ENCODE measurements at regions not wholly inside any gene's neighbourhood (a gene's known extent, or its start where the extent isn't known, plus 50 kb on each side); places are given as distances from the start of the nearest gene placed in this dataset.

DNA sequence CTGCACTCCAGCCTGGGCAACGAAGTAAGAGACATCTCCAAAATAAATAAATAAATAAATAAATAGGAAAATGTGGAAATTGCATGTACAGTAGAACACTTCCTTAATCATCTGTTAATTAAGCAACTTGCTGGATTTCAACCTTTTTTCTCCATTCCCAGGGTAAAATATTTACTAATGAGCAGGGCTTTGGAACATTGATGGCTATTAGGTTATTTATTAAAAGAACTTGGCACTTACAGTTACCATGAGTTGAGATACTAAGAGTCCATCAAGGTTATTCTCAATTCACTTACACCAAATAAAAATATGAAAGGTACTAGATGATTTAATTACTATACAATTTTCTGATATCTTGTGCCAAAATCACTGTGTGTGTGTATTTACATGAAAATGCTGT, 607.1 kb downstream of the PCDH18 start:
- DNase-seq (ENCODE audit: low spot score), result no peak

DNA sequence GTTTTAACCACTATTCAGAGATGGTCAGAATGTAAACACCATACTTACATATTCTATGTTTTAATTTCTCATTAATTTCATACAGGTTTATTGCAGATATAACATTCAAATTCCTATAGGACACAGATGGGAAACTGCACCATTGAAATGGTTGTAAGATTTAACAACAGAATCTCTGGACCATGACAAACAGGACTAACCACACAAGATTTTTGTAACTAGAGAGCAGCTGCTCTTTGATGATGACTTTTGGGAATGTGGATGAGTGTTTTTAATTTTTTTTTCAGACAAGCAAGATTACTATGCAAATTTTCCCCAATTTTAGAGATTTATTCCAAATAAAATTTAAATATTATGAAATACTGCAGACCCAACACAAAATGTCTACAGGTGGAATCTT, 610.2 kb downstream of the PCDH18 start:
- no peak for DNase-seq (ENCODE audit: low spot score)

DNA sequence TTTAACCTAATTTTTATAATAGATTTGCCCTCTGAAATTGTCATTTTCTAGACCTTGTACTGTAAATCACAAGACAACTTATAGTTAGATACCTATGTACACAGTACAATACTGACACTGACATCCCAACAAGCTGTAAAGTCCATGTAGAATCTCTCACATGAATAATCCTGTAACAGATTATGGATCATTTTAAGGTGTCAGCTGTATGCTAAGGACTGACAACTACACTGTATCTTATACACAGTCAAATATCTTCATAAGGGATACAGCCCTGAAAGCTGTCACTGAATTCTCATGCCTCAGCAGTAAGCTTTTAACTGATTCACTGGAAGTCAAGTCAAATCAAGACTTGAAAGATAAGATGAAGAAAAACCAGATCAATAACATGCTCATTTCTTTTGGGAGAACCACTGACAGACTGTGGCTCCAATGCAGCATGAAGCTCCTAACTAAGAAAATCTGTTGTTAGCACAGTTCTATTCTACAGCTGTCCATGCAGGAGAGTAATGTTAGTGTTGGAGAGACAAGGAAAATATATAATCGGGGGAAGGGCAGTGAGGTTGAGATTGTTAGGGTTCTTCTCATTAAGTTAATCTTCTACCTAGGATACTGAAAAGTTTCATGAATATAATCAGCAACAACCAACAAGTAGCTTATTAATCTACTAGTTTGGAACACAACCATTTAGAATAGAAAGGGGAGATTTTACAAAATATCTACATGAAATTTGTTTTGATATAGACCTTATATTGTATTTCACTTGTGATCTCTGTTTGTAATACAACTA, 612.0 kb downstream of the PCDH18 start:
- DNase-seq (ENCODE audit: low spot score), result no peak

DNA sequence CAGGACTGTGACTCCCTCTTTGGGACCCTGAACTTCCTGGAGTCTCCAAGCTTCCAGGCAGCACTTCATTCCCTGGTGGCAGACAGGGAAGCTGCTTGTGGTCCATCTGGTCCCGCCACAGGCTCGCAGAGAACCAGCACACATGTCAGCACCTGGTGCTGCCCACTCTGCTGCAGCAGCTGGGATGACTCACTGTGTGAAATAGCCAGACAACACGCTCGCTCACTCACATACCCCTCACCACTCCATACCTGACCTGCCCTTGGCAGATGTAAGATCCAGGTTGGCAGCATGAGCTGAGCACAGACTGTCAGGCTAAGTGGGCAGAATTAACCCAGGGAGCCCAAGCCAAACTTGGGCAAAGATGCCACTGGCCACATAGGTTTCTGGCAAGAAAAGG, 613.5 kb downstream of the PCDH18 start:
- no peak for DNase-seq (ENCODE audit: low spot score)

DNA sequence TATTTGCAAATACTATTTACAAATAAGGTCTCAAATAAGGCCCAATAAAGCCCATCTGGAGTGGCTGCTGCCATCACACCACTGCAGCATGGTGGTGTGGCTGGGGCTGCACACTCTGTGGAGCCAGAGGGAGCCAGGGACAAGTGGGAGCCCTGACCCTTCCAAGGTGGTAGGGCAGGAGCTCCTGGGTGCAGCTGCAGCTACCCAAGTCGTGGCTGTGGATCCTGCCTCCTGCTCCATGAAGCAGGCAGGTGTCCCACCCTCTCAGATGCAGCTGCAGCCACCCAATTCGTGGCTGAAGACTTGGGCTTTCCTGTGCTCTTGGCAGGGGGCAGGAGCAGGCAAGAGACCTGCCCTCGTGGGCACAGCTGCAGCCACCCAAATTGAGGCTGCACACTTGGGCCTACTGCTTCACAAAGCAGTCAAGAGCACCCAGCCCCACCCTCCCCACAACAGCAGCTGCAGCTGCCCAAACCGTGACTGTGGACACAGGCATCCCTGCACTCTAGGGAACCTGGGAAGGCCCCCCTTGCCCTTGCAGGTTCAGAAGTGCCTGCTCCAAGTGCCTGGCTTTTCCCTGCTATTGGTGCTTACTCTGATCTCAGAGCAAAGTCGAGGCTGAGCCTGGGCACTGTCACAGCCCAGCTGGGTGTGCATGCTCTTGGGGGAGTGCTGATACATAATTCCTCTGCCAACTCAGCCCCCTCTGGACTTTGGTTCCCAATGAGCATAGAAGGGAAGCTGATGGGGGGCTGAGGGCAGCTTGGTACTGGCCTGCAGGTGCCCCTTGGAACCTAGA, 614.8 kb downstream of the PCDH18 start:
- DNase-seq (ENCODE audit: low spot score), result no peak

DNA sequence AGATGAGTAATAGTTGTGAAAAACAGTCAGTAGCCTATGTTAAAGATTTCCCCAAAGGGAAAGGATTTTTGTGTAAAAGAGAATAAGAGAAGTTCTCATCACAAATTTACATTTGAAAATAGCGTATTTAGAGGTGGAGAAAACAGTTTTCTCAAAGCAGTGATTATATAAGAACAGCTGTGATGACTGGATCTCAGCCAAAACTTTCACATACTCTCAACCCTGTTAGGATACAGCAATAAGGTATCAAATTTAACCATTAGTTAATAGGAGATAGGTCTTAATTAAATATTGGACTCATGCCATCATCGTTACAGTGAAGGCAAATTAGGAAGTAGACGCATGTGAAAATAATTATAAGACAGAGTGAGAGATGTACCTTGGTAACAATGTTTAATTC, 622.7 kb downstream of the PCDH18 start:
- no peak for DNase-seq (ENCODE audit: low spot score)

DNA sequence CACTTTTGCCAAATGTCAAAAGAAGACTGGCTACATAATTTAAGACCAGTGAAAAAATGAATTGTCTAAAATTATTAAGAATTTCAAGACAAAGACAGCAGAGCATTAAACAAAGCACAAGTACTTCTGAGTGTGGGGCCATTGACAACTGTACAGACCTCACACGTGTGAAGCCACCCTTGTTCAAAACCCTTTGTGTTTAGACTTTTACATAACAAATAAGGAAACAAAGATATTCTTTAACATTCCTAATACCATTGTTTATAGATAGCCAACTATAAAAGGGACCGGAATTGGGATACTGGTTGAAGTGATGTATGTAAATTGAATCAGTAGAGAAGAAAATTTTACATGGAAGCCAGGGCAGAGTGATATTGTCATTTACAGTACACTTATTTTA, 624.2 kb downstream of the PCDH18 start:
- DNase-seq (ENCODE audit: low spot score), result no peak

DNA sequence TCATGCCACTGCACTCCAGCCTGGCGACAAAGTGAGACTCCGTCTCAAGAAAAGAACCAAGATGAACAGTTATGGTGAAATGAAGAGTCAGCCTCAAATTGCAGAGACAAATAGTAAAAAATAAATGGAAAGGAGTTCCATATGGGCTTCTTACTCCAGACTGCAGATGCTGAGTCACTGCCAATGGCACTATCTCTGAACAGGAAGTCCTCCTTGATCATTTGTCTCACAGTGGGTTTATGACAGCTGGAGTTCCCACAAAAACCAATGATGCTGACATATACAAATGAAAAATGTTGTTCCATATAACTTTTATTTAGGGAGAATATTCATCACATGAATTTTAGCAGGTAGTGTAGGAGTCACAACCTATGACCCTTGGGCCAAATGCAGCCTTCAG, 631.6 kb downstream of the PCDH18 start:
- no peak for DNase-seq (ENCODE audit: low spot score)

DNA sequence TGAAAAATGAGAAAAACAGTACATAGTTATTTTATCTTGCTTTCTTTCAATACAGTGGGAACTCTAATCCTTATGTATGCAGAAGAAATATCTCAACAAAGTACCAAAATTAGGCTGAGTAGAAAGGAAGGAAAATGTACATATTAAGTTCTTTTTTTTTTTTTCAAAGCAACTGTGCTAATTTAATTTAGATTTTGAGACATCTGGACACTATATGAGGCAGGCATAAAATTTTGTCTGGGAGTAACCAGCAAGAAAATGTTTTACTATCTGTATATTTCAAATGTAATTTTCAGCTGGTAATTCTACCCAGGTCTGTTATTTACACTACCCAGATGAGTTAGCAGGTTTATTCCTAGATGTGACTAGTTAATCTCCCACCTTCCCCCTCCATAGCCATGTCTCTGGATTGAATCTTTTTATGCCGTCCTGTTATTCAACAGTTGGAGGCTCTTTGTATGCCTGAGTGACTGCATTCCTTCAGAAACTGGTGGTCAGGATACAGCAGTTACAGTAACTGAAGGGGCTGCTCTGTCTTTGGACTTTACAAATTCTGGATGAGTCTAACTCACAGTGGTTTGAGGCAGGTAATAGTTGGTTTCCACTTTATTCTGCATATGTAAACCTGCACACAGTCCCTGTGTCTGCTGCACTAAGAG, 633.6 kb downstream of the PCDH18 start:
- DNase-seq (ENCODE audit: low spot score), result no peak

DNA sequence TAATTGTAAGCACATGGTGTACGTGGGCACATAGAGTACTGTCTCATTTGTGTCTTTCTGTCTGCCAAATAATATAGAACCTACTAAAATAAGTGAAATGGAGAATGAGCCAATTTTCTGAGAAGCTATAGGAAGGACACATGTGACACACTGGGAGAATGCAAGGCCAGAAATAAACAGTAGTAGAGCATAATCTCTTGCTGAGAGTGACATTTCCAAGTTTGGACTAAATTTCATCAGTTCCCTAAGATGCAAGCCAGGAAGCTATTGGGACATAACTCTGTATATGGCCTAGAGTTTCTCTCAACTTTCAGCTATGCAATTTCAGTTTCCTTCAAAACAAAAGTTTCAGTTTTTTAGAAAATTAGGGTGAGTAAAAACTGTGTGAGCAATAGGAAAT, 638.7 kb downstream of the PCDH18 start:
- no peak for DNase-seq (ENCODE audit: low spot score)

DNA sequence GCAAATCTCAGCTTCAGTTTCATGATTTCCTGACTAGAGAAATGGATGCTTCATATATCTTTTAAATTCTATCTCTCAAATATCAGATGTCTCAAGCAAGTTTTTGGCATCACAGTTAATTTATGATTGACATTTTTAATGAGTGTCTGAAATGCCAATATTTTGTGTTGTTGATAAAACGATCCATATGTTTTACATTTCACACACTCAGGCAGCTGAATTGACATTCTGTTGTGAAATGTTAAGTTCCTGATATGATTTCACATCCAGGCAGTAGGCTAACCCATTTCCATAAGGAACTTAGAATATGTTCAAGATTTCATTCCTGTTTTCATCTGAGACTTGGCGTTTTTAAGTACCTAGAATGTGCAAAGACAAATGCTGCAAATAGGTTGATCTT, 650.6 kb downstream of the PCDH18 start:
- DNase-seq (ENCODE audit: low spot score), result no peak

DNA sequence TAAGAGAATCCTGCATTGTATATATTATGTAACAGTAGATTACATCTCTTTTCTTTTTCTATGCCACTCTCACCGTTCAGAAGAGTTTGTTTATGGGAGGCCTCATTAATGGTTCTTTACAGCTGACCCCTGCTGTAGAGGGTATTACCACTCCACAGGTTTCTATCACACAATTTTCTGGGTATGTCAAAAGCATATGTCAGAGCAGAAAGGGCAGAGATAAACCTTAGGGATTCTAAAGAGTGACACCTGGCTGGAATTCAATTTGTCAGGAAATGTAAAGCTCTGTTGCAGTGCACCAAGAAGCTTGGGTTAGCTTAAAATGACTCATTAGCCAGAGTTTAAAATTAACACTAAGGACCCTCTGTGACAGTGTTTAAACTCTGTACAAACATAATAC, 658.7 kb downstream of the PCDH18 start:
- no peak for DNase-seq (ENCODE audit: low spot score)

DNA sequence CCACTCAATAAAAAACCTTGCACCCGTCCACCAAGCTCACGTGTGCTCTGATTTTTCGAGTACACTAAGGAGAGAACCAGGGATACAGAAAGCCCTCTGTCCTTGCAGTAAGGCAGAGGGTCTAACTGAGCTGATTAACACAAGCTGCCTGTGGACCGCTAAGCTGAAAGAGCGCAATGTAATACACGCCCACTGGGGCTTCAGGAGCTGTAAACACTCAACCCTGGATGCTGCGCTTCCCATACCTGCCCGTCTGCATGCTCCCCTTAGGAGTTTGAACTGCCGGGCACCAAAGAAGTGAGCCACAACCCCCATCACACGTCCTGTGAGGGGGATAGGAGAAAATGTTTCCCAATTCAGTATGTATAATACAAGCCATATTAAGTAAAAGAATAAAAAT, 664.8 kb downstream of the PCDH18 start:
- no peak for DNase-seq (ENCODE audit: low spot score)

DNA sequence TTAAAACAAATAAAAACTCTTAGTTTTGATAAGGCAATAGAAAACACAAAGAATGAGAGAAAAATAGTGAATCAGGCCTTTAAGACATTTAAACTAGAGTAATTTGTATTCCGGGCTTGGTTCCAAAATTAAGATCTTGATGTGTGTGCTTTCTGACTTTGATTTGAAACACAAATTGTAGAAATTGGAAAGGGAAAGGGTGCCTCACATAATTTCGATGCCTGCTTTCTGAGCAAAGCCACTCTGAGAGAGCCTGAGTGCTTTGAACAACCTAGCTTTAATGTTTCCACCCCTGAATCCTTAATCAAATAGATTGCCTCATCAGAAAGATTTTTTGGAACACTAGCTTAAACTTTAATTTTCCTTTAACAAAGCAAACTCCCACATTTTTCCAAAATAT, 666.8 kb downstream of the PCDH18 start:
- no peak for DNase-seq (ENCODE audit: low spot score)

DNA sequence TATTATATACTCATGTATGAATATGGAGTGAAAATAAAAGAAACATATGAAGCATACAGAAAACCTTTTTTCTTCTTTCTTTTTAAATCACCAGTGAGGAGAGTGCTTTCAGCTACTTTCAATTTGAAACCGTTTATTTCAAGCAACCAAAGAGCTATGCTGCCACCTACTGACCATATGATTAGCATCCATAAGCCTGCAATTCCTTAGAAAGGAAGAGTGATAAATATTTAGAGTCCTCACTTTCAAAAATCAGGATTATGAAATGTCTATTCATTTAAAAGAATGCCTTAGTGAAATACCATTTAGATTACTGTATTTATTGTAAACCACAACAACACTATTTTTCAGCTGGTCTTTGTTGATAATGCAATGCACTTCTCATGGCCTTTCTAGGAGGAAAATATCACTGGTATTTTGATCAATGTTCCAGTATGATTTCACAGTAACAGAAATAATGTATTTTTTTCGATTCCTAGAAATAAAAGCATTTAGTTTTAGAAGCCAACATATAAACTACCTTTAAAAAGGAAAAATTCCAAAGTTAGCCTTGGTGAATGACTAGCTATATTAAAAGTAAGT, 667.6 kb downstream of the PCDH18 start:
- DNase-seq (ENCODE audit: low spot score), result peak; percentile 36

DNA sequence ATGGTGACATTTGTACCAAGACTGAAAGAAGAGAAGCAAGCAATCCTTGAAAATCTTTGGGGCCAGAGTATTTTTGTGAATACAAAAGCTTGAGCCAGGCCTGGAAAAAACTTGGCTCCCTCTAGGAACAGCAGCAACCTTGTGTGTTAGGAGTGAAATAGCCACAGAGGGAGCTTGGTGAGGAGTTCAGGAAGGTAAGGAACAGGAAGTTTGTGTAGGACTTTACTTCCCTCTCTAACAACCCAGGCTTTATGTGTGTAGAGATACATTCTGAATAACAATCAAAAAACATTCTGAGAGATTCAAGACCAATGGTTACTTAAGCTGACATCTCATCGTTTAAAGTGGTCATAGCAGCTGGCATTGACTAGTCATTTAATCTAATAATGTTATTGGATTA, 668.5 kb downstream of the PCDH18 start:
- no peak for DNase-seq (ENCODE audit: low spot score)

DNA sequence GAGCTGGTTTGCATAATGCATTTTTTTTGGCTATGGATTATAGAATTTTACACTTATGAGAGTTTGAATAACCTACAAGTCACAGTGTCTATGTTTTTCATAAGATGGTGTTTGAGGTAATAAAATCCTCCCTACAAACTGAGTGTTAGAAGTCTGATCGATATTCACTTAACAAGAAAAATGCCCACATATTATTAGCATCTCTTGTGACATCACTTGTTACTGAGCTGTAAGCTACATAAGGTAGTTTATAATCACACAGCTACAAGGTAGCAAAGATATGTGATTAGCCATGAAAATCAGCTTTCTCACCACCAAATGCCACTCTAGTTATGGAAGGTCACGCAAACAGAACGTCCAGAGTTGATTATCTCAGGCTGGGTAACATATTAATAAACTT, 669.6 kb downstream of the PCDH18 start:
- DNase-seq (ENCODE audit: low spot score), result no peak

DNA sequence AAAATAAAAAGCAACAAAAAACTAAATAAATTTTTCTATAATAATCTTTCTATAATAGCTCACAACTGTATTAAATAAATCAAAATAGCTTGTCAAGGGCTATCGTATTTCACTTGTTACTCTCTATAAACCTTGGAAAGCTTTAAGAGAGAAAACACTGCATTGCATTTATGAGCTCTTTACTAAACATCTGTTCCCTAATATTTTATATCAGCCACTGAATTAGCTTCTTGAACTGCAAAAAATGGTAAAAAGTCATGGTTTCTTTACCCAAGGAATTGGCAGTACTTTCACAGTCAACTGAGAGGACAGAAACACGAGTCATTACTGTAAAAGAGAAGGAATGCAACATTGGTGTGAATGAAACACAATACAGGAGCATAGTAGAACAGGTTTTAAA, 671.2 kb downstream of the PCDH18 start:
- DNase-seq (ENCODE audit: low spot score), result no peak

DNA sequence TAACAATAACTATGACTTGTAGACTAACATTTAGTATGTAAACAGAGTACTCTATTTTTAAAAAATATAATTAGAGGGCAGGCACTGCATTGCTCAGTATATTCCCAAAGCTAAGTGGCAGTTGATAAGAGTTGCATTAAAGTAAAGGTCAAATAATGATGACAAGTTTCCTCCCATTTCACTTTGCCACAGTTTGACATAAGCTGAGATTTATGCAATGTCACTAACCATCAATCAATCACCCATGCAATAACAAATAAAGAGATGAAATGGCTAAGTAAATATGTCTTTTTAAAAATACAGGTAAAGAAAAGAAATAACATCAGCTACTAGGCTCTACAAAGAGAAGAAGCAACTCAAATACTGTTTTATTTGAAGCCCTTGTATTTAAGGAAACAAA, 673.4 kb downstream of the PCDH18 start:
- DNase-seq (ENCODE audit: low spot score), result no peak

DNA sequence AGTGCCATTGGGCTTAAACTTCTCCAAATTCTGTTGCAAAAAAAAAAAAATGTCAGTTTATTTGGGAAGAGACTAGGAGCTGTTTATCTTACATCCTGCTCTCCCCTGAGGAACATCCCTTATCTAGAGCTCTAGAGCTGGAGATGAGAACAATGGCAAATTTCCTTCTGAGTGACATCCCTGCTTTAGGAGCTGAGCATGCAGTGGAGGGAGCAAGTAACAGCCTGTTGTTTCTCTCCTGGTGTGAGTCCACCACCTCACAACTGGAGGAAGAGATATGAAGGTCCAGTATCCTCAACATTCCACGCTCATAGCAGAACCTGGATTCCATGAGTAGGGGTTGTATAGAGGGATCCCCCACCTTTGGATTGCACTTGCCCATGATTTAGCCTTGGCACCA, 676.4 kb downstream of the PCDH18 start:
- DNase-seq (ENCODE audit: low spot score), result no peak

DNA sequence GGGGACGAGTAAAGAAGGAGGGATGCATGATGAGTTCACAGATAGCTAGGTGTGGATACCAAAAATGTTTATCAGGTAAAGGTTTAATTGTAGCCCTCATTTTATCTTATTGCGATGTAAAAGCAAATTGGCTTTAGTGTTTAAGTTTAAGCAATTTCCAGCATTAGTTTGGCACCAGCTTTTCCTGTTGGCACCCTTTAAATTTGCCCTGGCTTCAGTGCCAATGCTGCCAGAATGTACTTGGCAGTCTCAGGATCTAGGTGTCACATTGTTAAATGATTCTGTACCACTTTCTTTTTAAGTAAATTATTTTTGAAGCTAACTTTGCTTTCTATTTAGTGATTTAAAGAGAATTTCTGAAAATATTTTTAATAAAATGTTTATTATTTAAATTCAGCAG, 681.8 kb downstream of the PCDH18 start:
- DNase-seq (ENCODE audit: low spot score), result no peak

DNA sequence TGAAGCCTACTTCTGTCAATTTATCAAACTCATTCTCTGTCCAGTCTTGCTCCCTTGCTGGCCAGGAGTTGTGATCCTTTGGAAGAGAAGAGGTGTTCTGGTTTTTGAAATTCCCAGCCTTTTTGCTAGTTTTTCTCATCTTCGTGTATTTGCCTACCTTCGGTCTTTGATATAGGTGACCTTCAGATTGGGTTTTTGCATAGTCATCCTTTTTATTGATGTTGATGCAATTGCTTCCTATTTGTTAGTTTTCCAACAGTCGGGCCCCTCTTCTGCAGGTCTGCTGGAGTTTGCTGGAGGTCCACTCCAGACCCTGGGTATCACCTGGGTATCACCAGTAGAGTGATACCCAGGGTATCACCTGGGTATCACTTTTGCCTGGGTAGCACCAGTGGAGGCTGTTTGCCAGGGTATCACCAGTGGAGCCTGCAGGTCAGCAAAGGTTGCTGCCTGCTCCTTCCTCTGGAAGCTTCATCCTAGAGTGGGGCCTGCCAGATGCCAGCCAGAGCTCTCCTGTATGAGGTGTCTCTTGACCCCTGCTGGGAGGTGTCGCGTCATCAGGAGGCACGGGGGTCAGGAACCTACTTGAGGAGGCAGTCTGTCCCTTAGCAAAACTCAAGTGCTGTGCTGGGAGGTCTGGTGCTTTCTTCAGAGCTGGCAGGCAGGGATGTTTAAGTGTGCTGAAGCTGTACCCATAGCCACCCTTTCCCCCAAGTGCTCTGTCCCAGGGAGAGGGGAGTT, 684.2 kb downstream of the PCDH18 start:
- no peak for DNase-seq (ENCODE audit: low spot score)

Data from AG20443 (cell line).